ENCODE measurements at regions not wholly inside any gene's neighbourhood (a gene's known extent, or its start where the extent isn't known, plus 50 kb on each side); places are given as distances from the start of the nearest gene placed in this dataset.

DNA sequence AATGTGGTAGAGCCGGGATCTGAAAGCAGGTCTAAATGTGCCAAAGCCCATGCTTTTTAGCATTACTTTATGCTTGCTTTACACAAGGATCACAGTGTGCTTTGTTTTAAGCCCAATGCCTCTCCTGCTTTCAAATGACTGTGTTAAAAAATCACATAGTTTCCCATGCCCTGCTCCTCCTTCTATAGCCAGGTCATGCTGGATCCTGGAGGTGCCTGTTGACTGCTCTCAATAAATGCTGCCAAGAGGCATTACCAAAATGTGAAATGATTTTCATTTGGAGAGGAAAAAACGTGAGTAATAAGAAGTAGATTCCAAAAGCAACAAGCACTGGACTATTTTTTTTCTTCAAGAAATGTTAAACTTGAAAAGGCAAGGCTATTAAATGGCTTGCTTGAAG, 420.7 kb upstream of the USP24 start (continued):
- TF ChIP-seq, protein P1, sequence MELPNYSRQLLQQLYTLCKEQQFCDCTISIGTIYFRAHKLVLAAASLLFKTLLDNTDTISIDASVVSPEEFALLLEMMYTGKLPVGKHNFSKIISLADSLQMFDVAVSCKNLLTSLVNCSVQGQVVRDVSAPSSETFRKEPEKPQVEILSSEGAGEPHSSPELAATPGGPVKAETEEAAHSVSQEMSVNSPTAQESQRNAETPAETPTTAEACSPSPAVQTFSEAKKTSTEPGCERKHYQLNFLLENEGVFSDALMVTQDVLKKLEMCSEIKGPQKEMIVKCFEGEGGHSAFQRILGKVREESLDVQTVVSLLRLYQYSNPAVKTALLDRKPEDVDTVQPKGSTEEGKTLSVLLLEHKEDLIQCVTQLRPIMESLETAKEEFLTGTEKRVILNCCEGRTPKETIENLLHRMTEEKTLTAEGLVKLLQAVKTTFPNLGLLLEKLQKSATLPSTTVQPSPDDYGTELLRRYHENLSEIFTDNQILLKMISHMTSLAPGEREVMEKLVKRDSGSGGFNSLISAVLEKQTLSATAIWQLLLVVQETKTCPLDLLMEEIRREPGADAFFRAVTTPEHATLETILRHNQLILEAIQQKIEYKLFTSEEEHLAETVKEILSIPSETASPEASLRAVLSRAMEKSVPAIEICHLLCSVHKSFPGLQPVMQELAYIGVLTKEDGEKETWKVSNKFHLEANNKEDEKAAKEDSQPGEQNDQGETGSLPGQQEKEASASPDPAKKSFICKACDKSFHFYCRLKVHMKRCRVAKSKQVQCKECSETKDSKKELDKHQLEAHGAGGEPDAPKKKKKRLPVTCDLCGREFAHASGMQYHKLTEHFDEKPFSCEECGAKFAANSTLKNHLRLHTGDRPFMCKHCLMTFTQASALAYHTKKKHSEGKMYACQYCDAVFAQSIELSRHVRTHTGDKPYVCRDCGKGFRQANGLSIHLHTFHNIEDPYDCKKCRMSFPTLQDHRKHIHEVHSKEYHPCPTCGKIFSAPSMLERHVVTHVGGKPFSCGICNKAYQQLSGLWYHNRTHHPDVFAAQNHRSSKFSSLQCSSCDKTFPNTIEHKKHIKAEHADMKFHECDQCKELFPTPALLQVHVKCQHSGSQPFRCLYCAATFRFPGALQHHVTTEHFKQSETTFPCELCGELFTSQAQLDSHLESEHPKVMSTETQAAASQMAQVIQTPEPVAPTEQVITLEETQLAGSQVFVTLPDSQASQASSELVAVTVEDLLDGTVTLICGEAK (IDR thresholded peaks at IDR 0.05) = no peak
- TF ChIP-seq, protein P1 (CRISPR knock-in tag; IDR thresholded peaks at IDR 0.05) = no peak
- no peak for TF ChIP-seq ZNF24 (IDR thresholded peaks at IDR 0.05)
- no peak for TF ChIP-seq ZBTB1 (CRISPR knock-in tag; IDR thresholded peaks at IDR 0.05; ENCODE audit: borderline replicate concordance)

DNA sequence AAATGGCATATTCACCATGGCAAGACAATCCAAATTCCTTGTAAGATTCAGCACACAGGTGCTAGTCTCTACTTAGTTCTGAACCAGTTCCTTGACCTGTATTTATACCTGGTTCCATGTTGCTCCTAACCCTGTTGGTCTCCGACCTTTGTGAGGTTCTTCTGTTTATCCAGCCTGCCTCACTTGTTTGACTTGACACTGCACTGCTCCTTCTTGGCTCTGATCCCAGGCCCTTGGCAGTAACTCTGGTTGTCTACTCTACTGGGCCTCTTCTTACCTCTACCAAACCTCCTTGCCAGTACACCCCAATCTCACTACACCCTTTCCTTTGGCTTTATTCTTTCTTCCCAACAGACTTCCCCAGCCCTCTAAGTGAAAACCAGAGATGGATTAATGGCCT, 419.4 kb upstream of the USP24 start:
- no peak overlapping the region for H3K4me3 ChIP-seq (replicated peaks in 1 of 3; ENCODE audit: insufficient read depth in 1 of 3, low read depth in 2 of 3, low read length in 3 of 3)
- H3K79me2 ChIP-seq (ENCODE audit: insufficient read depth, low read length) = no peaks in the 10 kb centered on the region
- intact Hi-C loops (cut with micrococcal nuclease; ENCODE audit: unreplicated experiment) = no loop called here
- H3K4me2 ChIP-seq (ENCODE audit: low read depth, low read length) = no peak overlapping the region
- no peak overlapping the region for H3K9ac ChIP-seq (ENCODE audit: insufficient read depth, low read depth, low read length)
- in situ Hi-C loops (cut with HindIII; ENCODE audit: extremely low pct_ligation_motif_present, low pct_unique_long_range_greater_than_20kb) = no loop called here
- DNase-seq (ENCODE audit: low spot score) = no peak
- no peaks in the 10 kb centered on the region for H3K4me1 ChIP-seq (ENCODE audit: insufficient read depth, low read length)
- no TSS peak for BruUV-seq (replicated peaks)
- CTCF ChIA-PET (ENCODE audit: low intra/inter-chr PET ratio, low total read pairs) = no interaction called here
- H3K27ac ChIP-seq (ENCODE audit: extremely low read length, insufficient read depth, low read length) = no peak overlapping the region
- no peaks in the 10 kb centered on the region for H3K9me3 ChIP-seq (ENCODE audit: low read length)
- TF ChIP-seq ZNF749 (CRISPR knock-in tag; IDR thresholded peaks at IDR 0.05; ENCODE audit: borderline replicate concordance) (no peak), KDM5B (CRISPR knock-in tag; IDR thresholded peaks at IDR 0.05; ENCODE audit: borderline replicate concordance) (no peak), PHF5A (CRISPR knock-in tag; IDR thresholded peaks at IDR 0.05; ENCODE audit: low read depth, unreplicated experiment) (no peak), PLRG1 (conservative IDR thresholded peaks at IDR 0.05) (no peak), TEAD3 (CRISPR knock-in tag; optimal IDR thresholded peaks at IDR 0.05; ENCODE audit: borderline replicate concordance) (no peak)
- TF ChIP-seq, protein P2, sequence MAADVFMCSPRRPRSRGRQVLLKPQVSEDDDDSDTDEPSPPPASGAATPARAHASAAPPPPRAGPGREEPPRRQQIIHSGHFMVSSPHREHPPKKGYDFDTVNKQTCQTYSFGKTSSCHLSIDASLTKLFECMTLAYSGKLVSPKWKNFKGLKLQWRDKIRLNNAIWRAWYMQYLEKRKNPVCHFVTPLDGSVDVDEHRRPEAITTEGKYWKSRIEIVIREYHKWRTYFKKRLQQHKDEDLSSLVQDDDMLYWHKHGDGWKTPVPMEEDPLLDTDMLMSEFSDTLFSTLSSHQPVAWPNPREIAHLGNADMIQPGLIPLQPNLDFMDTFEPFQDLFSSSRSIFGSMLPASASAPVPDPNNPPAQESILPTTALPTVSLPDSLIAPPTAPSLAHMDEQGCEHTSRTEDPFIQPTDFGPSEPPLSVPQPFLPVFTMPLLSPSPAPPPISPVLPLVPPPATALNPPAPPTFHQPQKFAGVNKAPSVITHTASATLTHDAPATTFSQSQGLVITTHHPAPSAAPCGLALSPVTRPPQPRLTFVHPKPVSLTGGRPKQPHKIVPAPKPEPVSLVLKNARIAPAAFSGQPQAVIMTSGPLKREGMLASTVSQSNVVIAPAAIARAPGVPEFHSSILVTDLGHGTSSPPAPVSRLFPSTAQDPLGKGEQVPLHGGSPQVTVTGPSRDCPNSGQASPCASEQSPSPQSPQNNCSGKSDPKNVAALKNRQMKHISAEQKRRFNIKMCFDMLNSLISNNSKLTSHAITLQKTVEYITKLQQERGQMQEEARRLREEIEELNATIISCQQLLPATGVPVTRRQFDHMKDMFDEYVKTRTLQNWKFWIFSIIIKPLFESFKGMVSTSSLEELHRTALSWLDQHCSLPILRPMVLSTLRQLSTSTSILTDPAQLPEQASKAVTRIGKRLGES (CRISPR knock-in tag; IDR thresholded peaks at IDR 0.05; ENCODE audit: borderline replicate concordance) = no peak
- FAIRE-seq = no peak
- POLR2A ChIA-PET = no interaction called here
- no peak overlapping the region for H2AFZ ChIP-seq (ENCODE audit: low read length)
- H4K20me1 ChIP-seq (ENCODE audit: insufficient read depth, low read length) = no peaks in the 10 kb centered on the region
- H3K36me3 ChIP-seq (replicated peaks in 1 of 2; ENCODE audit: control insufficient read depth in 1 of 2, insufficient read depth in 2 of 2, low read length in 2 of 2) = no peaks in the 10 kb centered on the region
- no peak for ATAC-seq
- 0% methylated on average over 1 of the region's 1 CpG for WGBS (ENCODE audit: low lambda C conversion rate)
- peaks cover 0 to 4% of the 10 kb centered on the region in 2 experiments; a peak in 1 of 5 replicates for H3K27me3 ChIP-seq (ENCODE audit: control insufficient read depth in 1 of 2, insufficient read depth in 2 of 2, low read length in 2 of 2)
